SU-DHL-6 (cell line): ENCODE measurements at regions not wholly inside any gene's neighbourhood (a gene's known extent, or its start where the extent isn't known, plus 50 kb on each side); places are given as distances from the start of the nearest gene placed in this dataset.

Source experiments
- CTCF ChIP-seq: fragments of 200-600 bp; sonication (generic); IDR thresholded peaks from one replicate; pipeline ENCODE4 v1.5.1; 2017; ENCODE audit warnings: antibody characterized with exemption, mild to moderate bottlenecking, low read length, moderate library complexity; ENCODE audit not compliant: insufficient read depth, poor library complexity, severe bottlenecking
- EZH2phosphoT487 ChIP-seq: fragments of 200-600 bp; sonication (generic), shearing (Covaris generic); conservative IDR thresholded peaks from 2 replicates; pipeline ENCODE4 v1.6.1; 2018; ENCODE audit warnings: mild to moderate bottlenecking, antibody characterized with exemption, low read length, moderate library complexity, mixed read lengths

DNA sequence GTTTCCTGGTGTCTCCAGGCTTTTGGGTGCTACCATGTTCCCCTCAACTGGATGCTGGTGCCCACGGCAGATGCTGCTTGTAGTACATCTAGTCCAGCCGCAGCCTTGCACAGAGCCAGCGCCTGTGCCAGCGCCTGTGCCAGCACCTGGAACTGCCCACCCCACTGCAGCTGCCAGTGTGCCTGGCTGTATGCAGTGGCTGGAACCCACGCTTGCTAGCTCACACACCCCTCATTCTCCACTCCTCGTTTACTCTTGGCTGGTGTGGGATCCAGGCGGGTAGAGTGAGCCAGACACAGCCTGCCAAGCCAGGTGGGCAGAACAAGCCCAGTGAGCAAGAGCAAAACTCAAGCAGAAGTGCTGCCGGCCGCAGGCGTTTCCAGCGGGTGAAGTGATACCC, 428.6 kb downstream of the SLITRK1 start:
- TF ChIP-seq EZH2phosphoT487, result no peak
- no peak for TF ChIP-seq CTCF
